GM13977 (cell line): ENCODE measurements at regions not wholly inside any gene's neighbourhood (a gene's known extent, or its start where the extent isn't known, plus 50 kb on each side); places are given as distances from the start of the nearest gene placed in this dataset.

ENCODE experiments used
- DNase-seq: peaks from one replicate; pipeline ENCODE4 v3.0.0; 2012; ENCODE audit warnings: low spot score
- in situ Hi-C: fragments of 300-500 bp; cut with MboI; formaldehyde crosslinking; loops from one replicate; pipeline ENCODE4 v1.12.0; 2022; ENCODE audit warnings: low sequenced_read_pairs, low pct_unique_long_range_greater_than_20kb, mixed read lengths, inconsistent platforms; ENCODE audit not compliant: unreplicated experiment
- TF ChIP-seq, protein P1 (sequence below): IDR thresholded peaks from 2 replicates; pipeline ENCODE4 v1.5.1; 2012; ENCODE audit warnings: mild to moderate bottlenecking, control low read depth; ENCODE audit not compliant: insufficient read depth; ENCODE audit errors: extremely low read depth, missing control alignments

GRCh38 chr3:139758654-139759291 lies 81.0 kb upstream of the NMNAT3 start:
- TF ChIP-seq, protein P1, sequence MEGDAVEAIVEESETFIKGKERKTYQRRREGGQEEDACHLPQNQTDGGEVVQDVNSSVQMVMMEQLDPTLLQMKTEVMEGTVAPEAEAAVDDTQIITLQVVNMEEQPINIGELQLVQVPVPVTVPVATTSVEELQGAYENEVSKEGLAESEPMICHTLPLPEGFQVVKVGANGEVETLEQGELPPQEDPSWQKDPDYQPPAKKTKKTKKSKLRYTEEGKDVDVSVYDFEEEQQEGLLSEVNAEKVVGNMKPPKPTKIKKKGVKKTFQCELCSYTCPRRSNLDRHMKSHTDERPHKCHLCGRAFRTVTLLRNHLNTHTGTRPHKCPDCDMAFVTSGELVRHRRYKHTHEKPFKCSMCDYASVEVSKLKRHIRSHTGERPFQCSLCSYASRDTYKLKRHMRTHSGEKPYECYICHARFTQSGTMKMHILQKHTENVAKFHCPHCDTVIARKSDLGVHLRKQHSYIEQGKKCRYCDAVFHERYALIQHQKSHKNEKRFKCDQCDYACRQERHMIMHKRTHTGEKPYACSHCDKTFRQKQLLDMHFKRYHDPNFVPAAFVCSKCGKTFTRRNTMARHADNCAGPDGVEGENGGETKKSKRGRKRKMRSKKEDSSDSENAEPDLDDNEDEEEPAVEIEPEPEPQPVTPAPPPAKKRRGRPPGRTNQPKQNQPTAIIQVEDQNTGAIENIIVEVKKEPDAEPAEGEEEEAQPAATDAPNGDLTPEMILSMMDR: no peak
- in situ Hi-C loops: no loop called here
- DNase-seq: no peak

- no peak for DNase-seq
- TF ChIP-seq, protein P1: no peak
- in situ Hi-C loops: no loop called here
These were observed 79.8 kb upstream of the NMNAT3 start for GRCh38 chr3:139757448-139758030.

DNA sequence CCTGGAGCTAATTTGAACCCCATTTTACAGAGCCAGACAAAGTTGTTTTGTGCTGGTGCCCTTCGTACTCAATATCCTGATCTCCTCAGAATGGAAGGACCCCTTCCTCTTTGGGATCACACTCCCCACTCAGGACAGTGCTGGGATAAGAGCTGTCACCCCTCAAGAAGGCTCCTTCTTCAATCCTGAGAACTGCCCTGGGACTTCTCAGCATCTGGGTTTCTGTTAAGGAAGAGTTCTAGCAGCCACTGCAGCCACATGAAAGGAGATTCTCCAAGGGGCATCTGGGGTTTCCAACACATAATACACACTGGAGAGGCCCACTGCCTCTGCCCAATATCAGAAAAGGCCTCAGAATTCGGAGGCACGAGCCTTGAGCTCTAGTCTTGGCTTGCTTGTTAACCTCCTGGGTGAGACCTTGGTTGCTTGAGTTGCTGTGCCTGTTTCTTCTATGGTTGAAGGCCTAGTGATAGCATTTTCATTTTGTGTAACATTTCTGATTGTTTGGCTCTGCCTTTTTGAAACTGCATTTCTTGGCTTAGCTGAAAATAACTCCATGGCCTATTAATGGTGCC lies 78.8 kb upstream of the NMNAT3 start:
- TF ChIP-seq, protein P1: no peak
- in situ Hi-C loops: no loop called here

DNA sequence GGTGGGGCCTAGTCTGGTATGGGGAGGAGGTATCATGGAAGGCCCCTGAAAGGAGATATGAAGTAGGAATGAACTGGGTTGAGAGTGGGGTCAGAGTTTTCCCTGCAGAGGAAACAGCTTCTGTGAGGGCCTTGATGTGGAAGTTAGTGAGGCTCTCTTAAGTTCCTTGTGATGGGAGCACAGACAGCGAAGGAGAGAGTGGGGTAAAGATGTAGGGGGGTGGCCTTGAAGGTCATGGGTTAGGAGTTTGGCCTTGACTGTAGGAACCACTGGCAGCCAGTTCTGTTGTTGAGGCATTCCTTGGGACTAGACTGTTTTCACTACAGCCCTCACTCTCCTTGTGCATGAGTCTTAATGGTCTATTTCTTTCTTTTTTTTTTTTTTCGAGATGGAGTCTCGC lies 77.8 kb upstream of the NMNAT3 start:
- DNase-seq: no peak
- TF ChIP-seq, protein P1: no peak
- in situ Hi-C loops: no loop called here

More for the DNA sequence above, 78.8 kb upstream of the NMNAT3 start:
- no peak for DNase-seq

DNA sequence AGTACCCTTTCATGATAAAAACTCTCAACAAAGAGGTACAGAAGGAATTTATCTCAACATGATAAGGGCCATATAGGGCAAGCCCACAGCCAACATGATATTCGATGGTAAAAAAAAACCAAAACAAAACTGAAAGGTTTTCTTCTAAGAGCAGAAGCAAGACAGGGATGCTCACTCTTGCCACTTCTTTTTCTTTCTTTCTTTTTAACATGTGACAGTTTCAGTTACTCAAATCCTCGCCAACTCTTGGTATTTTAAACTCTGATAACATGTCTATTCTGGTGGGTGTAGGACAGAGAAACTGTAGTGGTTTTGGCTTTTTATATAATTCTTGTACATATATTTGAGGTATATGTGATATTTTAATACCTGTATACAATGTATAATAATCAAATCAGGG lies 74.0 kb upstream of the NMNAT3 start:
- in situ Hi-C loops: no loop called here
- DNase-seq: no peak
- TF ChIP-seq, protein P1: no peak

- no peak for DNase-seq
- TF ChIP-seq, protein P1: no peak
- in situ Hi-C loops: no loop called here
These were observed 68.7 kb upstream of the NMNAT3 start for GRCh38 chr3:139746481-139746880.
